ENCODE measurements at regions not wholly inside any gene's neighbourhood (a gene's known extent, or its start where the extent isn't known, plus 50 kb on each side); places are given as distances from the start of the nearest gene placed in this dataset.

DNA sequence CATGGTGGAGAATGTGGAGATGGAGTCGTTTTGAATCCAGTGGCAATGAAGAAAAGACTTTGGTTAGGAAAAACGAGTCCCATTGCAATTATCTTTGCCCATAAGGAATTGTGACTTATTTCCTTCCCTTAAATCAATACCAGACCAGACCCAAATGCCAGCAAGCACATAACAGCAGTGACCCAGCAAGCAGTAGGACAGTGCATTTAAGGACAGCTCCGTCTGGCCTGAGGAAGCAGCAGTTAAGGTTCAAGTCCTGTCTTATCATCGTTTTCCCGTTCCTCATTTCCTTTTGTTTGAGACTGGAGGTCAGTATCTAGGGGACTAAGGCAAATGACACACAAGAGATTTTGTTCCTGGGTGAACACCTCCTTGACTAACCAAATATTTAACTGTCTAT is 74.6 kb upstream of the FAM20A start:
- no peak for TF ChIP-seq POLR2A (IDR thresholded peaks at IDR 0.05)
- TF ChIP-seq, protein P1, sequence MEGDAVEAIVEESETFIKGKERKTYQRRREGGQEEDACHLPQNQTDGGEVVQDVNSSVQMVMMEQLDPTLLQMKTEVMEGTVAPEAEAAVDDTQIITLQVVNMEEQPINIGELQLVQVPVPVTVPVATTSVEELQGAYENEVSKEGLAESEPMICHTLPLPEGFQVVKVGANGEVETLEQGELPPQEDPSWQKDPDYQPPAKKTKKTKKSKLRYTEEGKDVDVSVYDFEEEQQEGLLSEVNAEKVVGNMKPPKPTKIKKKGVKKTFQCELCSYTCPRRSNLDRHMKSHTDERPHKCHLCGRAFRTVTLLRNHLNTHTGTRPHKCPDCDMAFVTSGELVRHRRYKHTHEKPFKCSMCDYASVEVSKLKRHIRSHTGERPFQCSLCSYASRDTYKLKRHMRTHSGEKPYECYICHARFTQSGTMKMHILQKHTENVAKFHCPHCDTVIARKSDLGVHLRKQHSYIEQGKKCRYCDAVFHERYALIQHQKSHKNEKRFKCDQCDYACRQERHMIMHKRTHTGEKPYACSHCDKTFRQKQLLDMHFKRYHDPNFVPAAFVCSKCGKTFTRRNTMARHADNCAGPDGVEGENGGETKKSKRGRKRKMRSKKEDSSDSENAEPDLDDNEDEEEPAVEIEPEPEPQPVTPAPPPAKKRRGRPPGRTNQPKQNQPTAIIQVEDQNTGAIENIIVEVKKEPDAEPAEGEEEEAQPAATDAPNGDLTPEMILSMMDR (IDR thresholded peaks at IDR 0.05), result no peak
